Nephron (organoid): ENCODE measurements at regions not wholly inside any gene's neighbourhood (a gene's known extent, or its start where the extent isn't known, plus 50 kb on each side); places are given as distances from the start of the nearest gene placed in this dataset.

Source experiments
- H3K27ac Mint-ChIP-seq, 3 experiments: 2 replicates each; pipeline ENCODE4 v1.8.0; 2020; ENCODE audit warnings: mixed read lengths in 3 of 3, mild to moderate bottlenecking in 2 of 3, moderate library complexity in 1 of 3
- H3K27me3 Mint-ChIP-seq: 2 replicates; pipeline ENCODE4 v1.8.0; 2021; ENCODE audit warnings: low read depth, mild to moderate bottlenecking, moderate library complexity, mixed read lengths
- H3K36me3 Mint-ChIP-seq: 2 replicates; pipeline ENCODE4 v1.8.0; 2020; ENCODE audit warnings: low read depth, mixed read lengths
- H3K4me1 Mint-ChIP-seq: 2 replicates; pipeline ENCODE4 v1.8.0; 2020; ENCODE audit warnings: mixed read lengths
- H3K4me3 Mint-ChIP-seq, 3 experiments: 2 replicates each; pipeline ENCODE4 v1.8.0; 2020; ENCODE audit warnings: mild to moderate bottlenecking in 3 of 3, mixed read lengths in 3 of 3, moderate library complexity in 2 of 3
- H3K9me3 Mint-ChIP-seq: 2 replicates; pipeline ENCODE4 v1.8.0; 2020; ENCODE audit warnings: mixed read lengths
- CTCF ChIP-seq, 3 experiments: fragments of 200-600 bp; sonication (generic); IDR thresholded peaks; one replicate each; pipeline ENCODE4 v1.5.0; 2021; ENCODE audit warnings: antibody characterized with exemption in 3 of 3; ENCODE audit not compliant: unreplicated experiment in 3 of 3

DNA sequence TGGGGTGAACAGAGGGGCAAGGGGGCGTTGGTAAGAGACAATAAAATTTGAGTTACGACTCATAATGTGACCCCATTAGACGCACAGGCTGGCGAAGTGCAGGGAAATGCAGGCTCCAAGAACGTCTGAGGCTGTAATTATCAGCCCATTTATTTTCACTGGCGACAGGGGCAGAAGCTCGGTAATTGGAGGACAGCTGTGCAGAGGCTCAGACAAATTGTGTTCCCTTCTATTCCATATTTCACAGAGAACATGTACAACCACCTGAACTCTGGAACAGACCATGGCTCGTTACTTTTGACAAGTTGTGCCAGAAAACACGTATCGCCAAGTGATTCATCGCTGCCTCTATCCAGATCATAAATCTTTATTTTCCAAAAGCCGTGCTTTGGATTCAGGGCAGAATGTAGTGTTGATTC lies 137.3 kb upstream of the FRMD4A start:
- H3K36me3 Mint-ChIP-seq, result no peaks in the 10 kb centered on the region
- no peak for TF ChIP-seq CTCF (IDR thresholded peaks at IDR 0.05; ENCODE audit: unreplicated experiment in 3 of 3)
- peaks cover 26% of the 10 kb centered on the region for H3K4me1 Mint-ChIP-seq
- H3K9me3 Mint-ChIP-seq, result peaks cover 11% of the 10 kb centered on the region
- no peak overlapping the region for H3K4me3 Mint-ChIP-seq
- peaks cover 17% of the 10 kb centered on the region for H3K27me3 Mint-ChIP-seq
- peak overlapping the region in 1 of 3 experiments; percentile 1 for H3K27ac Mint-ChIP-seq

GRCh38 chr10:14466257-14466656 lies 135.5 kb upstream of the FRMD4A start:
- TF ChIP-seq CTCF (IDR thresholded peaks at IDR 0.05; ENCODE audit: unreplicated experiment in 3 of 3), result no peak
- peak overlapping the region in 2 of 3 experiments; percentile 13 to 35 for H3K27ac Mint-ChIP-seq
- no peaks in the 10 kb centered on the region for H3K36me3 Mint-ChIP-seq
- H3K27me3 Mint-ChIP-seq, result peaks cover 12% of the 10 kb centered on the region
- H3K9me3 Mint-ChIP-seq, result peaks cover 25% of the 10 kb centered on the region
- peaks cover 26% of the 10 kb centered on the region for H3K4me1 Mint-ChIP-seq
- no peak overlapping the region for H3K4me3 Mint-ChIP-seq

DNA sequence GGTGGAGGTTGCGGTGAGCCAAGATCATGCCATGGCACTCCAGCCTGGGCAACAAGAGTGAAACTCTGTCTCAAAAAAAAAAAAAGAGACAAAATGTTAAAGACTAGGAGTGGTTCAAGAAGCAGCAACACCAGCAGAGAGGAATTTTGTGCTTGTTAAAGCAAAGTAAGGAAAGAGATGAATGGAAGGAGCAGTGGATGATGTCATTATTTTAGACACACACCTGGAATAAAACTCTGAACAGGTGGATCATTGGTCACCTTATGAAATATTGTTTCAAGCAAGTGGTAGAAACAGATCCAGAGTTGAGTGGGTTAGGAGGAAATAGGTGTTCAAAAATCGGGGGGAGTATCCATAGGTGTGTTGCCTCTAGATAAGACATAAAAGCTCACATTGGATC lies 129.7 kb upstream of the FRMD4A start:
- Mint-ChIP-seq H3K9me3 (peaks cover 35% of the 10 kb centered on the region), H3K4me3 (no peak overlapping the region), H3K27me3 (peaks cover 6% of the 10 kb centered on the region), H3K27ac (no peak overlapping the region), H3K4me1 (no peaks in the 10 kb centered on the region), H3K36me3 (no peaks in the 10 kb centered on the region)
- TF ChIP-seq CTCF (IDR thresholded peaks at IDR 0.05; ENCODE audit: unreplicated experiment in 3 of 3), result no peak

- H3K4me1 Mint-ChIP-seq, result no peaks in the 10 kb centered on the region
- no peak overlapping the region for H3K4me3 Mint-ChIP-seq
- no peaks in the 10 kb centered on the region for H3K36me3 Mint-ChIP-seq
- no peak for TF ChIP-seq CTCF (IDR thresholded peaks at IDR 0.05; ENCODE audit: unreplicated experiment in 3 of 3)
- peaks cover 6% of the 10 kb centered on the region for H3K27me3 Mint-ChIP-seq
- no peak overlapping the region for H3K27ac Mint-ChIP-seq
- peaks cover 35% of the 10 kb centered on the region for H3K9me3 Mint-ChIP-seq
Measured at GRCh38 chr10:14459665-14460064, 128.9 kb upstream of the FRMD4A start.

GRCh38 chr10:14456870-14457266 lies 126.1 kb upstream of the FRMD4A start:
- Mint-ChIP-seq H3K4me3 (no peak overlapping the region), H3K4me1 (no peaks in the 10 kb centered on the region), H3K9me3 (peaks cover 19% of the 10 kb centered on the region), H3K27me3 (no peaks in the 10 kb centered on the region), H3K27ac (no peak overlapping the region), H3K36me3 (no peaks in the 10 kb centered on the region)
- TF ChIP-seq CTCF (IDR thresholded peaks at IDR 0.05; ENCODE audit: unreplicated experiment in 3 of 3), result no peak

DNA sequence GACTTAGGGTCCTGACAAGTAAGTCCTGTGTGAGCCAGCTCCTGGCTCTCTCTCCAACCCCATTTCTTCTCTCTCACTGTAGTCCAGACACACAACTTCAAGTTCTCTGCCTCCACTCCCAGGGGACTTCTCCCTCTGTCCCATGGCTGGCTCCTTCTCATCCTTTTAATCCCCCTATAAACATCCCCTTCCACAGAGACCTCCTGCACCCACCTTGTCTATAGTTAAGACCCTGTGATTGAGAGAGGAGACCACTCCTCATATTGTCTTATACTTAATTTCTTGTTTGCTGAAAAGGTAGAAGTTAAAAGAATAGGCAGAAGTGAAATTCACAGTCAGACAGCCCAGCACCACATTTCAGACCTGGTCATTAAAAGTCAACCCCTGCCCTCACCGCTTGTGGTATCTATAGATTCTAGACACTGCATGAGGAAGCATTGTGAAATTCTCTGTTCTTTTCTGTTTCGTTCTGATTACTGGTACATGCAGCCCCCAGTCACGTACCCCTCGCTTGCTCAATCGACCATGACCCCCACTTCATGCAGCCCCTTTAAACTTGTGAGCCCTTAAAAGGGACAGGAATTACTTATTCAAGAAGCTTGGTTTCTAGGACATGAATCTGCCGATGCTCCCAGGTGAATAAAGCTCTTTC lies 125.6 kb upstream of the FRMD4A start:
- H3K4me3 Mint-ChIP-seq, result no peak overlapping the region
- H3K36me3 Mint-ChIP-seq, result no peaks in the 10 kb centered on the region
- no peak for TF ChIP-seq CTCF (IDR thresholded peaks at IDR 0.05; ENCODE audit: unreplicated experiment in 3 of 3)
- peaks cover 14% of the 10 kb centered on the region for H3K9me3 Mint-ChIP-seq
- H3K27ac Mint-ChIP-seq, result no peak overlapping the region
- no peaks in the 10 kb centered on the region for H3K27me3 Mint-ChIP-seq
- no peaks in the 10 kb centered on the region for H3K4me1 Mint-ChIP-seq
